Tibial nerve (tissue), 3 donors: ENCODE measurements at regions not wholly inside any gene's neighbourhood (a gene's known extent, or its start where the extent isn't known, plus 50 kb on each side); places are given as distances from the start of the nearest gene placed in this dataset.

Experiments used
- POLR2A ChIP-seq, 2 donors: fragments of 450-650 bp; IDR thresholded peaks; one replicate each; pipeline ENCODE4 v1.6.1; 2017; ENCODE audit warnings: antibody characterized with exemption in 2 of 2, mild to moderate bottlenecking in 2 of 2, moderate library complexity in 2 of 2
- TF ChIP-seq, protein P1 (sequence below), 5 experiments: fragments of 200-600 bp in 3 of 5; fragments of 450-650 bp in 2 of 5; sonication (generic) in 3 of 5; IDR thresholded peaks; one replicate each; pipeline ENCODE4 v1.5.1; 2016 to 2019; ENCODE audit warnings: antibody characterized with exemption in 5 of 5, mild to moderate bottlenecking in 3 of 5, moderate library complexity in 2 of 5

DNA sequence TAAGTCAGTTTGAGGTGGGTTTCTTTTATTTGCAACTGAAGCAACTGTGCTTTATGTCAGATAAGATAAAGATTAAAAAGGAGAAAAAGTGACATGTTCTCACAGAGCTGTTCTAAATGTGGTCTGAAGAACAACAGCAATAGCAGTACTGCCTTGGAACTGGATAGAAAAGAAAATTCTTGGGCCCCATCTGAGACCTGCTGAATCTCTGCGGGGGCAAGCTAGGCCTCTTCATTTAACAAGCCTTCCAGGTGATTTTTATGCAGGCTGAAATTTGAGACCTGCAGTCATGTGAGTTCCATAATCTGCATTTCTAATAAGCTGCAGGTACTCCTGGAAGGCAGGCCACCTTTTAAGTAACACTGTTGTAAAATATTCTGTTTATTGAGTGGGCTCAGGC, 91.4 kb upstream of the CTSC start:
- TF ChIP-seq, protein P1, sequence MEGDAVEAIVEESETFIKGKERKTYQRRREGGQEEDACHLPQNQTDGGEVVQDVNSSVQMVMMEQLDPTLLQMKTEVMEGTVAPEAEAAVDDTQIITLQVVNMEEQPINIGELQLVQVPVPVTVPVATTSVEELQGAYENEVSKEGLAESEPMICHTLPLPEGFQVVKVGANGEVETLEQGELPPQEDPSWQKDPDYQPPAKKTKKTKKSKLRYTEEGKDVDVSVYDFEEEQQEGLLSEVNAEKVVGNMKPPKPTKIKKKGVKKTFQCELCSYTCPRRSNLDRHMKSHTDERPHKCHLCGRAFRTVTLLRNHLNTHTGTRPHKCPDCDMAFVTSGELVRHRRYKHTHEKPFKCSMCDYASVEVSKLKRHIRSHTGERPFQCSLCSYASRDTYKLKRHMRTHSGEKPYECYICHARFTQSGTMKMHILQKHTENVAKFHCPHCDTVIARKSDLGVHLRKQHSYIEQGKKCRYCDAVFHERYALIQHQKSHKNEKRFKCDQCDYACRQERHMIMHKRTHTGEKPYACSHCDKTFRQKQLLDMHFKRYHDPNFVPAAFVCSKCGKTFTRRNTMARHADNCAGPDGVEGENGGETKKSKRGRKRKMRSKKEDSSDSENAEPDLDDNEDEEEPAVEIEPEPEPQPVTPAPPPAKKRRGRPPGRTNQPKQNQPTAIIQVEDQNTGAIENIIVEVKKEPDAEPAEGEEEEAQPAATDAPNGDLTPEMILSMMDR (IDR thresholded peaks at IDR 0.05), result no peak
- no peak for TF ChIP-seq POLR2A (IDR thresholded peaks at IDR 0.05)
